GM10248 (cell line): ENCODE measurements at regions not wholly inside any gene's neighbourhood (a gene's known extent, or its start where the extent isn't known, plus 50 kb on each side); places are given as distances from the start of the nearest gene placed in this dataset.
"Not testable (repeated sequence)": the region's sequence is repeated elsewhere in the genome, so short reads cannot be mapped to it uniquely, and the experiment has no call there.

Experiments
- CTCF ChIA-PET: fragments of 300-600 bp; sonication (Branson Sonifier 250); formaldehyde crosslinking; extraction: SDS; loops from one replicate; lab custom pipeline; 2021; ENCODE audit warnings: antibody characterized with exemption; lab: Yijun Ruan, JAX
- POLR2A ChIA-PET: fragments of 350-650 bp; sonication (Branson Sonifier 250); formaldehyde crosslinking; extraction: SDS; loops from one replicate; lab custom pipeline; 2020; ENCODE audit warnings: antibody characterized with exemption; lab: Yijun Ruan, JAX
- DNase-seq: peaks from one replicate; pipeline ENCODE4 v3.0.0; 2012; ENCODE audit errors: extremely low spot score
- TF ChIP-seq, protein P1 (sequence below): IDR thresholded peaks from 2 replicates; pipeline ENCODE4 v1.5.1; 2012; ENCODE audit warnings: mild to moderate bottlenecking, low read depth; ENCODE audit errors: extremely low read depth, missing control alignments, control extremely low read depth

DNA sequence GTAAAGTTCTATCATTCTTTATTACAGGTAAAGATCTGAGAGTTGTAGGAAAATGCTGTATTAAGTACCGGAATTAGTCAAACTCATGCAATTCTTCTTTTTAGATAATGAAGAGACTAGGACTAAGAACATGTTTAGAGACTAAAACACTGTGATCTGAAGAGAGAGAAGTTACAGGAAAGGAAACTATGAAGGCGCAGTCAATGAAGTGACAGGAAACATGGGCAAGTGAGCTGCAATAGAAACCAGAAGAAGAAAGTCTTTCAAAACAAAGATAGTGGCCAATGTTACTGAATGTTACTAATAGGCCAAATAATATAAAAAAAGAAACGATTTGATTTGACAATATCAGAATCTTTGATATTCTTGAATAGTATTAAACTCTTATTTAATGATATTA is 659.4 kb upstream of the RGS18 start:
- ChIA-PET POLR2A (no interaction called here), CTCF (interaction anchor here (1.0 kb wide), 1 partner anchor 13 kb away, joined by 3 read pairs; no protein-coding TSS in a partner anchor)
- TF ChIP-seq, protein P1, sequence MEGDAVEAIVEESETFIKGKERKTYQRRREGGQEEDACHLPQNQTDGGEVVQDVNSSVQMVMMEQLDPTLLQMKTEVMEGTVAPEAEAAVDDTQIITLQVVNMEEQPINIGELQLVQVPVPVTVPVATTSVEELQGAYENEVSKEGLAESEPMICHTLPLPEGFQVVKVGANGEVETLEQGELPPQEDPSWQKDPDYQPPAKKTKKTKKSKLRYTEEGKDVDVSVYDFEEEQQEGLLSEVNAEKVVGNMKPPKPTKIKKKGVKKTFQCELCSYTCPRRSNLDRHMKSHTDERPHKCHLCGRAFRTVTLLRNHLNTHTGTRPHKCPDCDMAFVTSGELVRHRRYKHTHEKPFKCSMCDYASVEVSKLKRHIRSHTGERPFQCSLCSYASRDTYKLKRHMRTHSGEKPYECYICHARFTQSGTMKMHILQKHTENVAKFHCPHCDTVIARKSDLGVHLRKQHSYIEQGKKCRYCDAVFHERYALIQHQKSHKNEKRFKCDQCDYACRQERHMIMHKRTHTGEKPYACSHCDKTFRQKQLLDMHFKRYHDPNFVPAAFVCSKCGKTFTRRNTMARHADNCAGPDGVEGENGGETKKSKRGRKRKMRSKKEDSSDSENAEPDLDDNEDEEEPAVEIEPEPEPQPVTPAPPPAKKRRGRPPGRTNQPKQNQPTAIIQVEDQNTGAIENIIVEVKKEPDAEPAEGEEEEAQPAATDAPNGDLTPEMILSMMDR, result no peak
- no peak for DNase-seq

DNA sequence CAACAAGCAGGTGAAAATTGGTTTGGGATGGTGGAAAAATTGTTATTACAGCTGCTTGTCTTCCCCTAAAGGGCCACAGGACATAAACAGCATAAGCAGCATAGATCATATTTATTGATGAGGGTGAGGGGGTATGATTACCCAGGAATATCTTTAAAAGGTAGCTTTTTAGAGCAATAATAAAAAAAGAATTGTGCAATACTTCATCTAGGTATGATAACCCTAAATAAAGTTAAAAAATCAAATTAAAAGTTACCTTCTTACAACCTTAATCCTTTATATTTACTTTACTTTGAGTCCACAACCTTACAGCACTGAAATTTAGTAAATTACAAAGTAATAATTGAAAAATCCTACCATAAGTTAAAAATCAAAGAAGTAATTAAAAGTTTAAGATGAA is 653.3 kb upstream of the RGS18 start:
- DNase-seq, result no peak
- ChIA-PET POLR2A (no interaction called here), CTCF (interaction anchor here (1.7 kb wide), 1 partner anchor 19 kb away, joined by 3 read pairs; no protein-coding TSS in a partner anchor)
- TF ChIP-seq, protein P1, result no peak

DNA sequence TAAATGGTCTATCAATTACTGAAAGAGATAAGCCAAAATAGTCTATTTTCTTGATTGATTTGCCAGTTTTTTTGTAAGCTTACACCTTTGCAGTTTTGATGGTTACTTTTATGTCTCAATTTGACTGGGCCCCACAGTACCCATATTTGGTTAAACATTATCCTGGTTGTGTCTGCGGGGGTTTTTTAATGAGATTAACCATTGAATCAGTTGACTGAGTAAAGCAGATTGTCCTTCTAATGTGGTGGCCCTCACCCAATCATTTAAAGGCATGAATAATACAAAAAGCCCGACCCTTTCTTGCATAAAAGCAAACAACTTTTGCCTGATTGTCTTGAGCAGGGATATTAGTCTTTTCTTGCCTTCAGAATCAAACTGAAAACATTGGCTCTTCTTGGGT is 650.0 kb upstream of the RGS18 start:
- ChIA-PET CTCF (no interaction called here), POLR2A (no interaction called here)
- TF ChIP-seq, protein P1, result no peak
- no peak for DNase-seq

DNA sequence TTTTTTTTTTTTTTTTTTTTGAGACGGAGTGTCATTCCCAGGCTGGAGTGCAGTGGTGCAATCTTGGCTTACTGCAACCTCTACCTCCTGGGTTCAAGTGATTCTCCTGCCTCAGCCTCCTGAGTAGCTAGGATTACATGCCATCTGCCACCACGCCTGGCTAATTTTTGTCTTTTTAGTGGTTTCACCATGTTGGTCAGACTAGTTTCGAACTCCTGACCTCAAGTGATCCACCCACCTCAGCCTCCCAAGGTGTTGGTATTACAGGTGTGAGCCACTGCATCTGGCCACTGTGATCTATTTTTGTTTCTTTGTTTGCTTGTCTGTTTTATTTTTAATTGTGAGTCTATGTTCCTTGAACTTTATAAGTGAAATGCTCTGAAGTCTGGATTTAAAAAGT is 646.8 kb upstream of the RGS18 start:
- CTCF ChIA-PET, result interaction anchor here (1.2 kb wide), 1 partner anchor 13 kb away, joined by 3 read pairs; no protein-coding TSS in a partner anchor
- POLR2A ChIA-PET, DNase-seq: not testable (repeated sequence)

DNA sequence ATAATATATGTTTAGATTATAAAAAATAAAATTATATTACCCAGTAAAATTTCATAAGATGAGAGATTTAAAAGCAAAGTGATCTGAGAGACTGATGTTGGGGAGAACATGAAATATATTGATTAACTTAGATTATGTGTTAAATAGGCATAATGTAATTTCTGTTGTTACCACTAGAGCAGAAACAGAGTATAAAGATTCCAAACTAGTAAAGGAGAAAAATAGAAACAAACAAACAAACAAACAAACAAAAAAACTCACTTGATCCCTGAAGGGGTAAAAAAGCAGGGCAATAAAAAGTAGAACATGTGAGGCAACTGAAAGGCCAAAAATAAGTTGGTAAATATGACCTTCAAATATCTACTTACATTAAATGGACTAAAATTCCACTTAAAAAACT is 640.4 kb upstream of the RGS18 start:
- ChIA-PET POLR2A (no interaction called here), CTCF (no interaction called here)

DNA sequence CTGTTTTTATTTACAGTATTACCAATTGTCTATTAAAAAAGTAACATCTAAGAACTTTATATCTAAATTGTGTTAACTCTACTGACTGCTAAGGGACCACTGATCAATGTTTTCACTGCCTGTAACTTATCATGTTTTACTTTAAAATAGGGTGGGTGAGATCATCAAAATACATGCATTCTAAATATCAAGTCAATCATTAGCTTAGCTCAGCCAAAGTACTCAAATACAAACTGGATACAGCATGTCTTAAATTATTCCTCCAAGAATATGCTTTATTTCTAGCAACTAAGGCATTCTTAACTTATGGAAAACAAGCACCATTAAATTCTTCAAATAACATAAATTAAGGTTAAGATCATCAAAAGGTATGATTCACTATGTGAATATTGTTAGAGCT is 638.7 kb upstream of the RGS18 start:
- no peak for DNase-seq
- ChIA-PET POLR2A (no interaction called here), CTCF (interaction anchor here (1.5 kb wide), 1 partner anchor 9 kb away, joined by 3 read pairs; no protein-coding TSS in a partner anchor)
- TF ChIP-seq, protein P1, result no peak

More for the DNA sequence above, 640.4 kb upstream of the RGS18 start:
- no peak for DNase-seq
- TF ChIP-seq, protein P1, result no peak

DNA sequence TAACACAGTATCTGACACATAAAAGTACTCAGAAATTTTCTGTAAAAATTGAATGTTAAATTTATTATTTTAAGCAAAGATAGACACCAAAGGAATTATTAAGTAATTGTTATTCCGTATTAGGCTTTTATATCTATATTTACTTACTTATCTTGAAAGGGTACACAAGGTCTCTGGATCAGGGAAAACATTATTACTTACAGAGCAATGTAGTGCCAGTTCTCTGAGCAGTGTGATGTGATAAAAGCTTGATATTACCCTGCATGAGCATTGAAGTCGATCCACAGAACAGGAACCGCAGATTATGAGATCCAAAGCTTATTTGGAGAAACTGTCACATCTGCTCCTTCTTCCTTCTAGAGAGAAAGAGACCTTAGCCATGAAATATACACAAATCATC is 637.9 kb upstream of the RGS18 start:
- ChIA-PET CTCF (interaction anchor here (1.0 to 1.5 kb wide), 2 partner anchors 10 kb away, joined by 3 read pairs; no protein-coding TSS in a partner anchor), POLR2A (no interaction called here)
- no peak for DNase-seq
- TF ChIP-seq, protein P1, result no peak

DNA sequence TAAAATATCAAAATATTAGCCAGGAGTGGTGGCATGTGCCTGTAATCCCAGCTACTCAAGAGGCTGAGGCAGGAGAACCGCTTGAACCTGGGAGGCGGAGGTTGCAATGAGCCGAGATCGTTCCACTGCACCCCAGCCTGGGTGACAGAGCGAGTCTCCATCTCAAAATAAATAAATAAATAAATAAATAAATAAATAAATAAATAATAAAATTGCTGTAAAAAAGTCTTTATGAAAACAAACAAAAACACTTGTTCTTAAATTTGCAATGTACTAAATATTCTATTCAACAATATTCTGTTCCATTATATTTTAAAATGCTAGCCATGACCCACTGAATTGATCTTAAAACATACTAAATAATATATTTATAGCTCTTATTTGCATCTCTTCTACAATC is 632.3 kb upstream of the RGS18 start:
- POLR2A ChIA-PET, DNase-seq: not testable (repeated sequence)
- CTCF ChIA-PET, result interaction anchor here (0.8 kb wide), 1 partner anchor 8 kb away, joined by 3 read pairs; no protein-coding TSS in a partner anchor
